PFSK-1 (cell line): ENCODE measurements at regions not wholly inside any gene's neighbourhood (a gene's known extent, or its start where the extent isn't known, plus 50 kb on each side); places are given as distances from the start of the nearest gene placed in this dataset.

Source experiments
- FOXP2 ChIP-seq: optimal IDR thresholded peaks from 2 replicates; pipeline ENCODE3; 2011; ENCODE audit warnings: borderline replicate concordance, control low read depth, inconsistent platforms; ENCODE audit not compliant: insufficient read depth; ENCODE audit errors: extremely low read length, extremely low read depth
- POLR2AphosphoS5 ChIP-seq: IDR thresholded peaks from 2 replicates; pipeline ENCODE4 v1.6.1; 2012; ENCODE audit warnings: low read depth, mild to moderate bottlenecking, control low read depth, low read length, moderate library complexity
- SIN3A ChIP-seq: IDR thresholded peaks from 2 replicates; pipeline ENCODE4 v1.6.1; 2012; ENCODE audit warnings: mild to moderate bottlenecking, low read length, moderate library complexity, borderline replicate concordance; ENCODE audit not compliant: insufficient read depth
- TAF1 ChIP-seq: IDR thresholded peaks from 2 replicates; pipeline ENCODE4 v1.6.1; 2012; ENCODE audit warnings: low read length, control low read depth, borderline replicate concordance; ENCODE audit not compliant: insufficient read depth
- TF ChIP-seq, protein P1 (sequence below), 2 experiments: IDR thresholded peaks; 2 replicates each; pipeline versions ENCODE4 v1.6.1 to v1.8.0; 2011 to 2012; ENCODE audit warnings: low read depth in 2 of 2, low read length in 2 of 2, control low read depth in 1 of 2, inconsistent platforms in 1 of 2, mild to moderate bottlenecking in 1 of 2, moderate library complexity in 1 of 2; ENCODE audit not compliant: insufficient read depth in 1 of 2

DNA sequence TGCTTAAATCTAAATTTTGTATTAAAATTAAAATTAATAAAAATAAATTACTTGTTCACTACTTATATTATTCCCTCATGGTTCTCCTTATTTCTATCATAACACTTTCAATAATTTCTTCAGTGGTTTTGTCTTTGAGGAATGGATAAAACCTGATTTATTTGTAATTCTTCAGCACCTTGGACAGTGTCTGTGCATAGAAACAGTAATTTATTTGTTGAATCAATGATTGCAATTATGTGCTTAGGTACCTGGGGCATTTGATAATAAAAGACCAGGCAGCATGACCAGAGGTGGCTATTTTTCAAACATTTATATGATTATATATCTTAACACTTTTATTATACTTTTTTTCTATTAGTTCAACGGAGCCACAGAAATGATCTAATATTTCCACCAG, 1062.7 kb downstream of the DSC3 start:
- TF ChIP-seq TAF1 (no peak), SIN3A (no peak)
- TF ChIP-seq, protein P1, sequence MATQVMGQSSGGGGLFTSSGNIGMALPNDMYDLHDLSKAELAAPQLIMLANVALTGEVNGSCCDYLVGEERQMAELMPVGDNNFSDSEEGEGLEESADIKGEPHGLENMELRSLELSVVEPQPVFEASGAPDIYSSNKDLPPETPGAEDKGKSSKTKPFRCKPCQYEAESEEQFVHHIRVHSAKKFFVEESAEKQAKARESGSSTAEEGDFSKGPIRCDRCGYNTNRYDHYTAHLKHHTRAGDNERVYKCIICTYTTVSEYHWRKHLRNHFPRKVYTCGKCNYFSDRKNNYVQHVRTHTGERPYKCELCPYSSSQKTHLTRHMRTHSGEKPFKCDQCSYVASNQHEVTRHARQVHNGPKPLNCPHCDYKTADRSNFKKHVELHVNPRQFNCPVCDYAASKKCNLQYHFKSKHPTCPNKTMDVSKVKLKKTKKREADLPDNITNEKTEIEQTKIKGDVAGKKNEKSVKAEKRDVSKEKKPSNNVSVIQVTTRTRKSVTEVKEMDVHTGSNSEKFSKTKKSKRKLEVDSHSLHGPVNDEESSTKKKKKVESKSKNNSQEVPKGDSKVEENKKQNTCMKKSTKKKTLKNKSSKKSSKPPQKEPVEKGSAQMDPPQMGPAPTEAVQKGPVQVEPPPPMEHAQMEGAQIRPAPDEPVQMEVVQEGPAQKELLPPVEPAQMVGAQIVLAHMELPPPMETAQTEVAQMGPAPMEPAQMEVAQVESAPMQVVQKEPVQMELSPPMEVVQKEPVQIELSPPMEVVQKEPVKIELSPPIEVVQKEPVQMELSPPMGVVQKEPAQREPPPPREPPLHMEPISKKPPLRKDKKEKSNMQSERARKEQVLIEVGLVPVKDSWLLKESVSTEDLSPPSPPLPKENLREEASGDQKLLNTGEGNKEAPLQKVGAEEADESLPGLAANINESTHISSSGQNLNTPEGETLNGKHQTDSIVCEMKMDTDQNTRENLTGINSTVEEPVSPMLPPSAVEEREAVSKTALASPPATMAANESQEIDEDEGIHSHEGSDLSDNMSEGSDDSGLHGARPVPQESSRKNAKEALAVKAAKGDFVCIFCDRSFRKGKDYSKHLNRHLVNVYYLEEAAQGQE (IDR thresholded peaks at IDR 0.05; ENCODE audit: insufficient read depth in 1 of 2, low read depth in 2 of 2, low read length in 2 of 2), result peak; percentile 70 to 88

DNA sequence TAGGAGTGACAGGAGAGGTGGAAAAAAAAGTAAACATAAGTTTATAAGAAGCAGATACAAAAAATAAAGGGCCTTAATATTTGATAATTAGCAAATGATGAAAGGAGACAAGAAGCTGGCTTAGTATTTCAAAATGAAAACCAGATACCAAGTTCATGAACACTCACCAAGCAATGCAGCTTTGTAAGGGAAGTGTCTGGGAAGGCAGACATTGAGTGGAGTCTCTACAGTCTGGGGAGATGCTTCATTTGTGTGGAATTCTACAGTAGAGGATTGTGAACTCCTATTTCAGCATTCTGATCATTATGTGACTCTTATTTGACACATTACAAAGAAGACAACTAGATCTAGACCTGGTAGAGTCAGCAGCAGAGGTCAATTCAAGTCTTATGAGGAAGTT, 1072.7 kb downstream of the DSC3 start:
- TF ChIP-seq TAF1 (no peak), POLR2AphosphoS5 (no peak), FOXP2 (no peak), SIN3A (no peak)
- TF ChIP-seq, protein P1 (IDR thresholded peaks at IDR 0.05; ENCODE audit: insufficient read depth in 1 of 2, low read depth in 2 of 2, low read length in 2 of 2), result no peak

DNA sequence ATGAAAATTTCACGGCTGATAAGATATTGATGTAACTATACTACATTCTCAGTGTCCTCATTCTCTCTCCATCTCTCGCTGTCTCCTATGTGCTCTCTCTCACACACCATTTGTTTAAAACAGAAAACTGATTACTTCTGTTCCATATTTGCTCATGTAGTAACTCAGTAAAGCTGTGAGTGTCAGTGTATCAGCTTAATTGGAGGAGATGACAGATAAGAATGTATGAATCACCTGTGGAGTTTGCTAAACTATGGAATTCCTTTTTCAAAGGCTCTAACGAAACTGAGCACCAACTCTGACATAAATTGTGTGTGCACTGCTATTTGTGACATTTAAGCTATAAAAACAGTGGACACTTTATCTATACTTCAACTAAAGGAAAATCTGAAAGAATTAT, 1080.0 kb downstream of the DSC3 start:
- TF ChIP-seq, protein P1 (IDR thresholded peaks at IDR 0.05; ENCODE audit: insufficient read depth in 1 of 2, low read depth in 2 of 2, low read length in 2 of 2), result no peak
- TF ChIP-seq FOXP2 (no peak), SIN3A (no peak), POLR2AphosphoS5 (no peak), TAF1 (no peak)

DNA sequence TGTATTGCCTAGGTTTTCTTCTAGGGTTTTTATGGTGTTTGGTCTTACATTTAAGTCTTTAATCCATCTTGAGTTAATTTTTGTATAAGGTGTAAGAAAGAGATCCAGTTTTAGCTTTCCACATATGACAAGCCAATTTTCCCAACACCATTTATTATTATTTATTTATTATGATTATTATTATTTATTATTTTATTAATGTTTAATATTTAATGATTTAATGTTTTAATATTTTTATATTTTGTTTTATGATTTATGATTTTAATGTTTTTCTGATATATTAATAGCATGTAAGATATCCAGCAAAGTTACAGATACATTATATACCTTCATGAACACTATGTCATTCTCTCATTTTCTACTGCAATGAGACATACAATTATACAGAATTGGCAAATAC, 1082.0 kb downstream of the DSC3 start:
- TF ChIP-seq POLR2AphosphoS5 (no peak), SIN3A (no peak), TAF1 (no peak), FOXP2 (no peak)
- TF ChIP-seq, protein P1 (IDR thresholded peaks at IDR 0.05; ENCODE audit: insufficient read depth in 1 of 2, low read depth in 2 of 2, low read length in 2 of 2), result no peak

DNA sequence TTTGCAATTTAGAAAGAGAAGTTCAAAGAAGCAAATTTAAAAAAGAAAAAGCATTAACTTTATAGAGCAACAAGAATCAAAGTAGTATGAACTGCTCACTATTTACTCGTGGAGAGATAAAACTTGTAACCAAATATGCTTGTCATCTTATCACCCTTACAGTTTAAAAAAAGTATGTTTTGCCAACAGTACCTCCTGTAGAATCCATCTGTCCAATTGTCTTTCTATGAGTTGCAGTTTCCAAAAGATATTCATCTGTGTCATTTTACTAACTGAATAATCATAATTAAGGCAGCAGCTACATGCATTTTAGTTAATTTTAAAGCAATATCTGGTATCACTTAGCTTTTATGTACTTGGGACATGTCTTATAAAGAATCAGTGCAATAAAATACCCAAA, 1112.3 kb downstream of the DSC3 start:
- TF ChIP-seq POLR2AphosphoS5 (no peak), SIN3A (no peak), FOXP2 (no peak), TAF1 (no peak)
- TF ChIP-seq, protein P1 (IDR thresholded peaks at IDR 0.05; ENCODE audit: insufficient read depth in 1 of 2, low read depth in 2 of 2, low read length in 2 of 2), result no peak
